ENCODE measurements at regions not wholly inside any gene's neighbourhood (a gene's known extent, or its start where the extent isn't known, plus 50 kb on each side); places are given as distances from the start of the nearest gene placed in this dataset.

GRCh38 chr2:239590995-239591915, 190.4 kb upstream of the HDAC4 start:
- TF ChIP-seq RCOR1 (conservative IDR thresholded peaks at IDR 0.05; ENCODE audit: low read depth, low read length): no peak
- TF ChIP-seq POLR2AphosphoS5 (IDR thresholded peaks at IDR 0.05; ENCODE audit: low read length): no peak
- no peak for TF ChIP-seq SMC3 (IDR thresholded peaks at IDR 0.05; ENCODE audit: borderline replicate concordance, low read length)
- TF ChIP-seq TCF12 (IDR thresholded peaks at IDR 0.05; ENCODE audit: low read depth, low read length): no peak
- no peak for TF ChIP-seq RAD21 (IDR thresholded peaks at IDR 0.05; ENCODE audit: insufficient read depth, low read depth, low read length)
- TF ChIP-seq MTA3 (IDR thresholded peaks at IDR 0.05; ENCODE audit: borderline replicate concordance, low read length): no peak
- no peak for TF ChIP-seq CTCF (IDR thresholded peaks at IDR 0.05 in 2 of 3, conservative IDR thresholded peaks at IDR 0.05 in 1 of 3; ENCODE audit: control insufficient read depth in 2 of 3, extremely low read depth in 1 of 3, insufficient read depth in 1 of 3, low read depth in 3 of 3, low read length in 3 of 3)
- no peak for TF ChIP-seq POLR2A (IDR thresholded peaks at IDR 0.05; ENCODE audit: low read depth, low read length)
- no peak for TF ChIP-seq NKRF (conservative IDR thresholded peaks at IDR 0.05)
- no peak for TF ChIP-seq TCF7 (IDR thresholded peaks at IDR 0.05; ENCODE audit: borderline replicate concordance)

Measured in GM12878 (cell line).